Loucy (cell line): ENCODE measurements at regions not wholly inside any gene's neighbourhood (a gene's known extent, or its start where the extent isn't known, plus 50 kb on each side); places are given as distances from the start of the nearest gene placed in this dataset.

ENCODE experiments used
- H2AFZ ChIP-seq: fragments of 200-600 bp; sonication (generic); 2 replicates; pipeline ENCODE4 v1.6.0; 2016; ENCODE audit warnings: antibody characterized with exemption, mild to moderate bottlenecking, low read length, moderate library complexity
- H3F3A ChIP-seq: fragments of 200-600 bp; 2 replicates; pipeline ENCODE4 v1.6.0; 2016; ENCODE audit warnings: antibody characterized with exemption, low read depth, mild to moderate bottlenecking
- H3K27me3 ChIP-seq: fragments of 200-600 bp; sonication (generic); 2 replicates; pipeline ENCODE4 v1.6.1; 2014; ENCODE audit warnings: low read length, mild to moderate bottlenecking; ENCODE audit not compliant: insufficient read depth, poor library complexity, severe bottlenecking
- H3K36me3 ChIP-seq: fragments of 200-600 bp; sonication (generic); 2 replicates; pipeline ENCODE4 v1.6.1; 2016; ENCODE audit warnings: low read length; ENCODE audit not compliant: insufficient read depth
- H3K4me1 ChIP-seq: fragments of 200-600 bp; sonication (generic); 2 replicates; pipeline ENCODE4 v1.5.1; 2014; ENCODE audit warnings: low read length, mild to moderate bottlenecking; ENCODE audit not compliant: insufficient read depth, poor library complexity, severe bottlenecking
- H3K4me2 ChIP-seq: fragments of 200-600 bp; sonication (generic); 2 replicates; pipeline ENCODE4 v1.6.0; 2014; ENCODE audit warnings: antibody characterized with exemption, low read length, low read depth, mild to moderate bottlenecking; ENCODE audit not compliant: poor library complexity, severe bottlenecking
- H3K4me3 ChIP-seq: fragments of 200-600 bp; sonication (generic); 2 replicates; pipeline ENCODE4 v1.5.1; 2014; ENCODE audit warnings: low read length, mild to moderate bottlenecking, mixed read lengths; ENCODE audit not compliant: poor library complexity, severe bottlenecking
- H3K79me2 ChIP-seq: fragments of 200-600 bp; sonication (generic); 2 replicates; pipeline ENCODE4 v1.6.1; 2014; ENCODE audit warnings: low read length; ENCODE audit not compliant: insufficient read depth
- H3K9ac ChIP-seq: fragments of 200-600 bp; sonication (generic); 2 replicates; pipeline ENCODE4 v1.6.0; 2014; ENCODE audit warnings: mild to moderate bottlenecking, low read depth, low read length, moderate library complexity; ENCODE audit not compliant: poor library complexity, severe bottlenecking
- H3K9me2 ChIP-seq: fragments of 200-600 bp; sonication (generic); replicated peaks from 2 replicates; pipeline ENCODE4 v1.6.1; 2016; ENCODE audit warnings: low read depth, low read length, mixed read lengths
- H3K9me3 ChIP-seq: fragments of 200-600 bp; sonication (generic); 2 replicates; pipeline ENCODE4 v1.6.1; 2014; ENCODE audit warnings: mild to moderate bottlenecking, antibody characterized with exemption, low read length, low read depth; ENCODE audit not compliant: insufficient read depth
- H4K20me1 ChIP-seq: fragments of 200-600 bp; sonication (generic); 2 replicates; pipeline ENCODE4 v1.6.0; 2014; ENCODE audit warnings: antibody characterized with exemption, low read length, mild to moderate bottlenecking; ENCODE audit not compliant: insufficient read depth, poor library complexity, severe bottlenecking
- EZH2phosphoT487 ChIP-seq: fragments of 200-600 bp; IDR thresholded peaks from 2 replicates; pipeline ENCODE4 v1.6.1; 2018; ENCODE audit warnings: antibody characterized with exemption, mild to moderate bottlenecking, moderate library complexity, borderline replicate concordance
- TF ChIP-seq, protein P1 (sequence below): fragments of 200-600 bp; sonication (generic); conservative IDR thresholded peaks from 2 replicates; pipeline ENCODE4 v1.5.1; 2014; ENCODE audit warnings: mild to moderate bottlenecking, antibody characterized with exemption, low read length

DNA sequence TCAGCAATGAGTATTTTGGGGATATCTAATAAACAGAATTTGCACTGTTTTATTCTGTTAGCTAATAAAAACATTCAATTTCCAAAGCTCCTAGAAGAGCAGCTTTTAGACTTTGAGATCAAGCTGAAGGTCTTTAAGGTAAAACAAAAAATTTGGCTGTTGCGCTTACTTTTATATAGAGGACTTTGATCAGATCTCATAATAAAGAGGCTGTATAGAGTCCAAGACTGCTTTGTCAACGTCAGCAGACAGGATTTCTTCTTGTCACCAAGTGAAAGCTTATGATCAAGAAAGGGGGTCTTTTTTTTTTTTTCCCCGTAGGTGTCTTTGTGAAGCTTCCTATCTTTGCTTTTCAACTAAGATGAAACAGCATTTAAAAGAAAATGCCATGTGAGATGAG lies 556.5 kb upstream of the SLC35B3 start:
- H4K20me1 ChIP-seq, result no peaks in the 10 kb centered on the region

GRCh38 chr6:8990075-8990474 lies 554.7 kb upstream of the SLC35B3 start:
- H3K4me1 ChIP-seq, result no peaks in the 10 kb centered on the region
- no peak overlapping the region for H3K4me3 ChIP-seq
- no peaks in the 10 kb centered on the region for H3F3A ChIP-seq
- no peak overlapping the region for H3K9ac ChIP-seq
- H3K79me2 ChIP-seq, result no peaks in the 10 kb centered on the region
- H3K27me3 ChIP-seq, result no peaks in the 10 kb centered on the region
- TF ChIP-seq EZH2phosphoT487, result no peak
- TF ChIP-seq, protein P1, sequence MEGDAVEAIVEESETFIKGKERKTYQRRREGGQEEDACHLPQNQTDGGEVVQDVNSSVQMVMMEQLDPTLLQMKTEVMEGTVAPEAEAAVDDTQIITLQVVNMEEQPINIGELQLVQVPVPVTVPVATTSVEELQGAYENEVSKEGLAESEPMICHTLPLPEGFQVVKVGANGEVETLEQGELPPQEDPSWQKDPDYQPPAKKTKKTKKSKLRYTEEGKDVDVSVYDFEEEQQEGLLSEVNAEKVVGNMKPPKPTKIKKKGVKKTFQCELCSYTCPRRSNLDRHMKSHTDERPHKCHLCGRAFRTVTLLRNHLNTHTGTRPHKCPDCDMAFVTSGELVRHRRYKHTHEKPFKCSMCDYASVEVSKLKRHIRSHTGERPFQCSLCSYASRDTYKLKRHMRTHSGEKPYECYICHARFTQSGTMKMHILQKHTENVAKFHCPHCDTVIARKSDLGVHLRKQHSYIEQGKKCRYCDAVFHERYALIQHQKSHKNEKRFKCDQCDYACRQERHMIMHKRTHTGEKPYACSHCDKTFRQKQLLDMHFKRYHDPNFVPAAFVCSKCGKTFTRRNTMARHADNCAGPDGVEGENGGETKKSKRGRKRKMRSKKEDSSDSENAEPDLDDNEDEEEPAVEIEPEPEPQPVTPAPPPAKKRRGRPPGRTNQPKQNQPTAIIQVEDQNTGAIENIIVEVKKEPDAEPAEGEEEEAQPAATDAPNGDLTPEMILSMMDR, result no peak
- H3K9me2 ChIP-seq, result no peaks in the 10 kb centered on the region
- no peak overlapping the region for H2AFZ ChIP-seq
- H4K20me1 ChIP-seq, result no peaks in the 10 kb centered on the region
- no peak overlapping the region for H3K4me2 ChIP-seq
- H3K36me3 ChIP-seq, result no peaks in the 10 kb centered on the region
- H3K9me3 ChIP-seq, result no peaks in the 10 kb centered on the region

More for the DNA sequence above, 556.5 kb upstream of the SLC35B3 start:
- Histone ChIP-seq H3K79me2 (no peaks in the 10 kb centered on the region), H3K4me2 (no peak overlapping the region), H3K4me1 (no peaks in the 10 kb centered on the region), H3K9ac (no peak overlapping the region), H3K27me3 (no peaks in the 10 kb centered on the region), H3K9me2 (no peaks in the 10 kb centered on the region), H3K9me3 (no peaks in the 10 kb centered on the region), H3F3A (no peaks in the 10 kb centered on the region), H3K36me3 (no peaks in the 10 kb centered on the region), H2AFZ (no peak overlapping the region), H3K4me3 (no peak overlapping the region)
- TF ChIP-seq, protein P1, result no peak
- no peak for TF ChIP-seq EZH2phosphoT487

- no peak overlapping the region for H3K9ac ChIP-seq
- 0 out of 2 replicates have a peak overlapping the region, but pooled peaks have one; percentile 27 for H2AFZ ChIP-seq
- no peaks in the 10 kb centered on the region for H3K36me3 ChIP-seq
- H3F3A ChIP-seq, result no peaks in the 10 kb centered on the region
- TF ChIP-seq, protein P1, result peak; percentile 95
- no peak for TF ChIP-seq EZH2phosphoT487
- H3K4me3 ChIP-seq, result no peak overlapping the region
- H3K79me2 ChIP-seq, result no peaks in the 10 kb centered on the region
- H4K20me1 ChIP-seq, result no peaks in the 10 kb centered on the region
- H3K27me3 ChIP-seq, result no peaks in the 10 kb centered on the region
- H3K9me2 ChIP-seq, result no peaks in the 10 kb centered on the region
- H3K4me2 ChIP-seq, result no peak overlapping the region
- H3K4me1 ChIP-seq, result no peaks in the 10 kb centered on the region
- no peaks in the 10 kb centered on the region for H3K9me3 ChIP-seq
Observed at GRCh38 chr6:8983202-8983688, 547.9 kb upstream of the SLC35B3 start.
